ENCODE measurements at regions not wholly inside any gene's neighbourhood (a gene's known extent, or its start where the extent isn't known, plus 50 kb on each side); places are given as distances from the start of the nearest gene placed in this dataset.

GRCh38 chr10:2828741-2829140 lies 238.6 kb upstream of the PFKP start:
- TF ChIP-seq CTCF (IDR thresholded peaks at IDR 0.05) (no peak), MAX (CRISPR knock-in tag; IDR thresholded peaks at IDR 0.05) (no peak), PRRX2 (CRISPR knock-in tag; IDR thresholded peaks at IDR 0.05) (no peak), USF2 (CRISPR knock-in tag; IDR thresholded peaks at IDR 0.05) (no peak)
